Peyer's patch (tissue), 4 donors: ENCODE measurements at regions not wholly inside any gene's neighbourhood (a gene's known extent, or its start where the extent isn't known, plus 50 kb on each side); places are given as distances from the start of the nearest gene placed in this dataset.

Experiments used
- DNase-seq, 3 donors: peaks; one replicate each; pipeline ENCODE4 v3.0.0-alpha.2; 2017 to 2019
- H3K27ac ChIP-seq, 4 donors: fragments of 200-600 bp; sonication (generic); one replicate each; pipeline ENCODE4 v1.5.1; 2016 to 2019
- H3K27me3 ChIP-seq, 2 donors: fragments of 200-600 bp; sonication (generic); one replicate each; pipeline ENCODE4 v1.5.1; 2019
- H3K36me3 ChIP-seq, 3 donors: fragments of 200-600 bp; sonication (generic); one replicate each; pipeline ENCODE4 v1.5.1; 2016 to 2019
- H3K4me1 ChIP-seq, 4 donors: fragments of 200-600 bp; sonication (generic); one replicate each; pipeline ENCODE4 v1.5.1; 2016 to 2019
- H3K4me3 ChIP-seq, 4 donors: fragments of 200-600 bp; sonication (generic); 1 replicate in 3 of 4; 2 replicates in 1 of 4; pipeline ENCODE4 v1.5.1; 2016 to 2019; ENCODE audit warnings: mild to moderate bottlenecking in 1 of 4
- H3K9me3 ChIP-seq, 4 donors: fragments of 200-600 bp; sonication (generic); one replicate each; pipeline ENCODE4 v1.5.1; 2016 to 2019; ENCODE audit warnings: mild to moderate bottlenecking in 1 of 4
- CTCF ChIP-seq, 6 experiments: fragments of 450-650 bp in 4 of 6; fragments of 200-600 bp in 2 of 6; sonication (generic) in 1 of 6; IDR thresholded peaks; one replicate each; pipeline ENCODE4 v1.5.1; 2017 to 2019; ENCODE audit warnings: antibody characterized with exemption in 6 of 6, mild to moderate bottlenecking in 3 of 6, moderate library complexity in 1 of 6
- POLR2A ChIP-seq, 2 donors: fragments of 450-650 bp; IDR thresholded peaks; one replicate each; pipeline ENCODE4 v1.5.1; 2017; ENCODE audit warnings: antibody characterized with exemption in 2 of 2, mild to moderate bottlenecking in 2 of 2, moderate library complexity in 2 of 2

- Histone ChIP-seq H3K4me1 (no peaks in the 10 kb centered on the region), H3K9me3 (no peaks in the 10 kb centered on the region), H3K27me3 (no peaks in the 10 kb centered on the region), H3K27ac (no peak overlapping the region), H3K4me3 (no peak overlapping the region), H3K36me3 (no peaks in the 10 kb centered on the region)
- DNase-seq: no peak
- TF ChIP-seq POLR2A (IDR thresholded peaks at IDR 0.05): no peak
- TF ChIP-seq CTCF (IDR thresholded peaks at IDR 0.05): no peak
Observed at GRCh38 chr16:82510789-82511305, 115.9 kb upstream of the CDH13 start.

- H3K27me3 ChIP-seq: no peaks in the 10 kb centered on the region
- no peaks in the 10 kb centered on the region for H3K4me1 ChIP-seq
- DNase-seq: no peak
- no peaks in the 10 kb centered on the region for H3K9me3 ChIP-seq
- no peak for TF ChIP-seq POLR2A (IDR thresholded peaks at IDR 0.05)
- no peak for TF ChIP-seq CTCF (IDR thresholded peaks at IDR 0.05)
- no peaks in the 10 kb centered on the region for H3K36me3 ChIP-seq
- no peak overlapping the region for H3K27ac ChIP-seq
- no peak overlapping the region for H3K4me3 ChIP-seq
Observed at GRCh38 chr16:82509691-82510430, 116.9 kb upstream of the CDH13 start.

GRCh38 chr16:82506692-82507670 lies 119.8 kb upstream of the CDH13 start:
- H3K27ac ChIP-seq: no peak overlapping the region
- no peaks in the 10 kb centered on the region for H3K9me3 ChIP-seq
- H3K4me3 ChIP-seq: no peak overlapping the region
- no peak for TF ChIP-seq POLR2A (IDR thresholded peaks at IDR 0.05)
- TF ChIP-seq CTCF (IDR thresholded peaks at IDR 0.05): no peak
- H3K27me3 ChIP-seq: no peaks in the 10 kb centered on the region
- DNase-seq: no peak
- H3K4me1 ChIP-seq: no peaks in the 10 kb centered on the region
- H3K36me3 ChIP-seq: no peaks in the 10 kb centered on the region

GRCh38 chr16:82504836-82505235 lies 121.9 kb upstream of the CDH13 start:
- TF ChIP-seq POLR2A (IDR thresholded peaks at IDR 0.05): no peak
- TF ChIP-seq CTCF (IDR thresholded peaks at IDR 0.05): no peak
- no peaks in the 10 kb centered on the region for H3K4me1 ChIP-seq
- H3K4me3 ChIP-seq: no peak overlapping the region
- no peaks in the 10 kb centered on the region for H3K27me3 ChIP-seq
- DNase-seq: no peak
- H3K9me3 ChIP-seq: no peaks in the 10 kb centered on the region
- no peaks in the 10 kb centered on the region for H3K36me3 ChIP-seq
- H3K27ac ChIP-seq: no peak overlapping the region

- TF ChIP-seq CTCF (IDR thresholded peaks at IDR 0.05) (no peak), POLR2A (IDR thresholded peaks at IDR 0.05) (no peak)
- no peak for DNase-seq
- H3K36me3 ChIP-seq: no peaks in the 10 kb centered on the region
Observed at GRCh38 chr16:82499302-82499701, 127.5 kb upstream of the CDH13 start.

More at GRCh38 chr16:82499302-82499701, 127.5 kb upstream of the CDH13 start:
- Histone ChIP-seq H3K9me3 (no peaks in the 10 kb centered on the region), H3K27ac (no peak overlapping the region), H3K27me3 (no peaks in the 10 kb centered on the region), H3K4me3 (no peak overlapping the region), H3K4me1 (no peaks in the 10 kb centered on the region)
